Kidney epithelial cell (primary cell): ENCODE measurements at regions not wholly inside any gene's neighbourhood (a gene's known extent, or its start where the extent isn't known, plus 50 kb on each side); places are given as distances from the start of the nearest gene placed in this dataset.

ENCODE experiments used
- DNase-seq: peaks from one replicate; pipeline ENCODE4 v3.0.0-alpha.2; 2010; ENCODE audit warnings: low read depth
- H3K27me3 ChIP-seq: 2 replicates; pipeline ENCODE4 v1.6.0; 2011; ENCODE audit warnings: low read length; ENCODE audit not compliant: control insufficient read depth, insufficient read depth
- H3K36me3 ChIP-seq: 2 replicates; pipeline ENCODE4 v1.5.1; 2011; ENCODE audit warnings: low read length; ENCODE audit not compliant: control insufficient read depth, insufficient read depth
- H3K4me3 ChIP-seq: 2 replicates; pipeline ENCODE4 v1.5.1; 2011; ENCODE audit warnings: low read depth, mild to moderate bottlenecking, control low read depth, low read length
- CTCF ChIP-seq: IDR thresholded peaks from 2 replicates; pipeline ENCODE4 v1.5.1; 2011; ENCODE audit warnings: mild to moderate bottlenecking, moderate library complexity, low read length, control low read depth, inconsistent platforms; ENCODE audit not compliant: insufficient read depth, poor library complexity, severe bottlenecking

DNA sequence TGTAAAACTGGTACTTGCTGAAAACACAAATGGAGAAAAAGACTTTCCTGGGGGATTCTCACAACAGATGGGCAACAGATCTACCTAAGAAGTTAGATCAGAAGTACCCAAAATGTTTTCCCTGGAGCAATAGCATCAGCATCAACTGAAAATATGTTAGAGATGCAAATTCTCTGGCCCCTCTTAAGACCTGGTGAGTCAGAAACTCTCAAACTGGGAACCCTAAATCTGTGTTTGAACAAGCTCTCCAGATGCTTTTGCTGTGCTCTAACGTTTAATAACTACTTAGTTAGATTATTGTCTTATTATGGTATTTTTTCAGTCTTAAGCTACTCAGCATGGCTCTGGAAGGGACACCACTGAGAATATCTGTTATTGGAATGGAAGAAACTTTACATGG, 55.2 kb upstream of the TRPC3 start:
- H3K4me3 ChIP-seq = no peak overlapping the region
- DNase-seq = no peak
- H3K36me3 ChIP-seq = no peaks in the 10 kb centered on the region
- H3K27me3 ChIP-seq = no peaks in the 10 kb centered on the region
- TF ChIP-seq CTCF = no peak

DNA sequence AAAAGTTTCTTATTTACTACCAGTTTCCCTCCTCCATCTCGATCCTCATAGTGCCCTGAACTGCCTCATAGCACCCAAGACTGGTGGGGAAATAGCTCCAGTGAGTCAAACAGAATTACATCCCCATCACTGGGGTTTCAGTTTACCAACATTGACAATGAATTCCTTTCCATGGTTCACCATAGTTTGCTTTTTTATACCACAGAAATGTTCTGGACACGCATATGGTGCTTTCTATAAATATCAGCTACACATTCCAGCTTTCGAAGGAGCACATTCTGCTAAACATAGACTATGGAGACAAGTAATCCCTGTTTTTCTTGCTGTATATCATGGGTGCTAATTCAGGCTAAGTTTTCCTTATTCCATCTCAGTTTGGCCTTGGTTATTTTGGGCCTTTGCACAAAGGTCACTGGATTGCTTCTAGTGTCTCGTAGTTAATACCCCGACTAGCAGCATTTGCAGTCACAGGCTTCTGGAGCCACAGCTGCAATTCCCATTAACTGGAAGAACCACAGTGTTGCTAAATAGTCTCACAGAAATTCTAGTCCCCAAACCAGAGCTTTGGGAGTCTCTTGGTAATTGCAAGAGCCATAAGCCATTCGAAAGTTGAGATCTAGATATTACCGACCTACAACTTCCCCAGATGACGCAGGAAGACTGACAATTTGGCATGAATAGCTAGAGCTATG, 53.4 kb upstream of the TRPC3 start:
- TF ChIP-seq CTCF = no peak
- no peak for DNase-seq
- no peak overlapping the region for H3K4me3 ChIP-seq
- H3K27me3 ChIP-seq = no peaks in the 10 kb centered on the region
- no peaks in the 10 kb centered on the region for H3K36me3 ChIP-seq

DNA sequence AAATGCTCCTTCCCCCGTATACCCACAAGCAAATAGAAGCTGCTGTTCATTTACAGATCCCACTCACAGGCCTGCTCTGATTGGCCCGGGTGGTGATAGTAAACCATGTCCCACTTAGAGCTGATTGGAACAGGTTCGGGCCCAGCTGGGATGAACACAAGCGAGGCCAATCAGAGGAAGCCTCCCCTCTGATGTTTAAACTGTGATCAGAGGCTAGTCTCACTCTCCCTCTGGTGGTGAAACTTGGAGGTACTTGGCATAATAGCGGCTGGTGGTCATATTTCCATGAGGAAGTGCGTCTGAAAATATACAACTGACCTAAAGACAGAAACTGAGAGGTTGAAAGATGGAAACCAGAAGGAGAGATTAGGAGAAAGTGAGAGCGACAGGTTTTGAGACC, 51.5 kb upstream of the TRPC3 start:
- H3K4me3 ChIP-seq = no peak overlapping the region
- DNase-seq = no peak
- no peaks in the 10 kb centered on the region for H3K36me3 ChIP-seq
- TF ChIP-seq CTCF = peak; percentile 30
- H3K27me3 ChIP-seq = no peaks in the 10 kb centered on the region
